CD4-positive, alpha-beta T cell treated with Interleukin-12 subunit alpha and Interleukin-12 subunit beta, for 1 hour (primary cell): ENCODE measurements at regions not wholly inside any gene's neighbourhood (a gene's known extent, or its start where the extent isn't known, plus 50 kb on each side); places are given as distances from the start of the nearest gene placed in this dataset.
A peak's percentile ranks its signal among the peaks of the same experiment; 100 is the strongest.
"Not testable (repeated sequence)": the region's sequence is repeated elsewhere in the genome, so short reads cannot be mapped to it uniquely, and the experiment has no call there.

Experiments used
- DNase-seq: peaks from one replicate; pipeline ENCODE4 v3.0.0-alpha.2; 2020

- DNase-seq, result peak; percentile 34
Observed at GRCh38 chr1:46878173-46878782, 63.0 kb downstream of the CYP4A11 start.

- not testable (repeated sequence) for DNase-seq
Observed at GRCh38 chr1:46876093-46876492, 65.2 kb downstream of the CYP4A11 start.
